GM12891 (cell line): ENCODE measurements at regions not wholly inside any gene's neighbourhood (a gene's known extent, or its start where the extent isn't known, plus 50 kb on each side); places are given as distances from the start of the nearest gene placed in this dataset.

Experiments used
- PAX5 ChIP-seq: IDR thresholded peaks from 2 replicates; pipeline ENCODE4 v1.6.1; 2011; ENCODE audit warnings: low read length, moderate library complexity, mild to moderate bottlenecking; ENCODE audit not compliant: insufficient read depth, severe bottlenecking
- POLR2A ChIP-seq: IDR thresholded peaks from 2 replicates; pipeline ENCODE4 v1.6.1; 2011; ENCODE audit warnings: low read depth, low read length, control low read depth
- POLR2AphosphoS5 ChIP-seq: IDR thresholded peaks from 2 replicates; pipeline ENCODE4 v1.6.1; 2011; ENCODE audit warnings: low read depth, low read length, control low read depth
- SPI1 ChIP-seq: IDR thresholded peaks from 2 replicates; pipeline ENCODE4 v1.6.1; 2011; ENCODE audit warnings: low read depth, low read length, control low read depth
- TAF1 ChIP-seq: IDR thresholded peaks from 2 replicates; pipeline ENCODE4 v1.6.1; 2011; ENCODE audit warnings: low read depth, low read length, control low read depth

DNA sequence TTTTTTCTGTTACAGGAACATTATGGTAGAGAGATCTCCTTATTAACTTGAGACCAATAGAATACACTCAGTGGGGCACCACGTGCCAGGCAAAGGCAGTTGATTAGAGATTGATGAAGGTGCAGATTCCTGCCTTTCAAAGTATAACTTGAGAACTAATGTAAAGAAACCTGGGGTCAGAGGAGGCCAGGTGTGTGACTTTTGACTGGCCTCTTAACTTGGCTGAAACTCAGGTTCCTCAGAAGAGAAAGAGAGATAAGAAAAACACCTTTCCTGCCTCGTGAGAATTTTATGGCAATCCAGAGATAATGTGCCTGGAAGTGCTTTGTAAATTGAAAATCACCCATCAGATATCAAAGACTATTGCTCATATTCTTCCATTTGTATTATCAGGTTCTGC, 110.7 kb upstream of the GZMB start:
- TF ChIP-seq POLR2AphosphoS5 (no peak), TAF1 (no peak), POLR2A (no peak), SPI1 (no peak), PAX5 (no peak)
